Body of pancreas (tissue), 4 donors: ENCODE measurements at regions not wholly inside any gene's neighbourhood (a gene's known extent, or its start where the extent isn't known, plus 50 kb on each side); places are given as distances from the start of the nearest gene placed in this dataset.

Experiments used
- ATAC-seq: fragments of 150-250 bp; one replicate; pipeline ENCODE4 v1.9.1; 2016
- DNase-seq, 4 donors: peaks; one replicate each; pipeline ENCODE4 v3.0.0-alpha.2; 2019
- H3K27ac ChIP-seq, 4 donors: fragments of 200-600 bp; sonication (generic); 1 replicate in 3 of 4; 2 replicates in 1 of 4; pipeline versions ENCODE4 v1.5.1 to v1.6.1; 2016 to 2019; ENCODE audit warnings: mild to moderate bottlenecking in 1 of 4, mixed read lengths in 1 of 4, moderate library complexity in 1 of 4
- H3K27me3 ChIP-seq, 2 donors: fragments of 200-600 bp; sonication (generic); one replicate each; pipeline ENCODE4 v1.6.0; 2016; ENCODE audit warnings: mild to moderate bottlenecking in 1 of 2
- H3K36me3 ChIP-seq, 2 donors: fragments of 200-600 bp; sonication (generic); replicated peaks in 1 of 2; 2 replicates each; pipeline ENCODE4 v1.5.1; 2016; ENCODE audit warnings: low read depth in 2 of 2; ENCODE audit not compliant: insufficient read depth in 1 of 2
- H3K4me1 ChIP-seq: fragments of 200-600 bp; sonication (generic); one replicate; pipeline ENCODE4 v1.6.0; 2016
- H3K4me3 ChIP-seq, 2 donors: fragments of 200-600 bp; sonication (generic); 1 replicate in 1 of 2; 2 replicates in 1 of 2; pipeline ENCODE4 v1.5.1; 2016 to 2019
- H3K9me3 ChIP-seq, 3 donors: fragments of 200-600 bp; sonication (generic); 1 replicate in 2 of 3; 2 replicates in 1 of 3; pipeline ENCODE4 v1.5.1; 2016
- POLR2A ChIP-seq, 3 donors: fragments of 450-650 bp; IDR thresholded peaks; one replicate each; pipeline ENCODE4 v1.6.1; 2016; ENCODE audit warnings: antibody characterized with exemption in 3 of 3, mild to moderate bottlenecking in 2 of 3
- WGBS, 2 donors: methylation state at CpG; one replicate each; pipeline ENCODE4 v1.1.5; 2017; 5-methylcytosine and 5-hydroxymethylcytosine counted together
- intact Hi-C: fragments of 100-400 bp; cut with DNase I; formaldehyde crosslinking; loops from one replicate; pipeline ENCODE4 v1.15.1; 2023
- TF ChIP-seq, protein P1 (sequence below), 7 experiments: fragments of 450-650 bp in 4 of 7; fragments of 200-600 bp in 3 of 7; sonication (generic) in 3 of 7; IDR thresholded peaks; one replicate each; pipeline ENCODE4 v1.5.1; 2016 to 2019; ENCODE audit warnings: antibody characterized with exemption in 7 of 7

DNA sequence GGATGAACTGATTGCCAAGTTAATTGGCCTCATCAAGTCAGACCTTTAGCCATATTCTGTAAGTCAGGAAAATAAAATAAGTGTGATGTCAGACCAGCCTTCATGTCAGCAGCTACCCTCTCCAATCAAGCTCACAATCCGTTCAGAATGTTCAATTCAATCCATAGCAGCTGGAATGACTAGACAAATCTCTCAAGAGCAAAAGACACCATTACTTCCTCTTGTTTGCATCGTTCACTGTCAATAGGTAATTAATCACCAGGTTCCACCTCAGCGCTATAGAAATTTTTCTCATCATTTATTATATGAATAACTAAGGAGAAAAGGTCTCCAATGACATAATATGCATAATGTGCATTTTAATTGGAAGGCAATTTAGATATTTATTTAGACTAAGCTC is 321.0 kb upstream of the GRIA3 start:
- intact Hi-C loops: no loop called here
- H3K36me3 ChIP-seq: no peaks in the 10 kb centered on the region
- no peaks in the 10 kb centered on the region for H3K4me1 ChIP-seq
- TF ChIP-seq, protein P1, sequence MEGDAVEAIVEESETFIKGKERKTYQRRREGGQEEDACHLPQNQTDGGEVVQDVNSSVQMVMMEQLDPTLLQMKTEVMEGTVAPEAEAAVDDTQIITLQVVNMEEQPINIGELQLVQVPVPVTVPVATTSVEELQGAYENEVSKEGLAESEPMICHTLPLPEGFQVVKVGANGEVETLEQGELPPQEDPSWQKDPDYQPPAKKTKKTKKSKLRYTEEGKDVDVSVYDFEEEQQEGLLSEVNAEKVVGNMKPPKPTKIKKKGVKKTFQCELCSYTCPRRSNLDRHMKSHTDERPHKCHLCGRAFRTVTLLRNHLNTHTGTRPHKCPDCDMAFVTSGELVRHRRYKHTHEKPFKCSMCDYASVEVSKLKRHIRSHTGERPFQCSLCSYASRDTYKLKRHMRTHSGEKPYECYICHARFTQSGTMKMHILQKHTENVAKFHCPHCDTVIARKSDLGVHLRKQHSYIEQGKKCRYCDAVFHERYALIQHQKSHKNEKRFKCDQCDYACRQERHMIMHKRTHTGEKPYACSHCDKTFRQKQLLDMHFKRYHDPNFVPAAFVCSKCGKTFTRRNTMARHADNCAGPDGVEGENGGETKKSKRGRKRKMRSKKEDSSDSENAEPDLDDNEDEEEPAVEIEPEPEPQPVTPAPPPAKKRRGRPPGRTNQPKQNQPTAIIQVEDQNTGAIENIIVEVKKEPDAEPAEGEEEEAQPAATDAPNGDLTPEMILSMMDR (IDR thresholded peaks at IDR 0.05): no peak
- TF ChIP-seq POLR2A (IDR thresholded peaks at IDR 0.05): no peak
- no peak overlapping the region for H3K4me3 ChIP-seq
- H3K27me3 ChIP-seq: no peaks in the 10 kb centered on the region
- ATAC-seq (no peak), DNase-seq (no peak)
- H3K9me3 ChIP-seq: no peaks in the 10 kb centered on the region
- 45 to 59% methylated on average over 3 of the region's 3 CpGs for WGBS, 2 donors
- H3K27ac ChIP-seq: no peak overlapping the region

DNA sequence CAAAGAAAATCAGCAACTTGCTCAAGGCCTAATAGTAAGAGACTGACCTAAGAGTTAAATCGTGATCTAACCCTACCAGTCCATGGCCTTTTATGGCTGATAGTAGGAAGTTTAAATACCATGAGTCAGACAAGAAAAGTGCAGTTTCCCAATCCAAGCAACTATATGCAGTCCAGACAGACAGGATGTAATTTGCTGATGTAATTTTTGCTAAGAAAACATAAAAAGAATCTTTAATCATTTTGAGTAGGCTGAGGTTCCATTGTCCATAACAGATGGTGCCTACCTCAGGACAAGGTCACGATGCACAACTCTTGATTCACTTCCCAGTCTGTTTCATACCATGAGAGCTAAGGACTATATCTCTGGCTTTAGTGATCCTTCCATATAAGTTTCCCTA is 317.5 kb upstream of the GRIA3 start:
- H3K27me3 ChIP-seq: no peaks in the 10 kb centered on the region
- TF ChIP-seq, protein P1 (IDR thresholded peaks at IDR 0.05): no peak
- no peak for TF ChIP-seq POLR2A (IDR thresholded peaks at IDR 0.05)
- H3K4me1 ChIP-seq: no peaks in the 10 kb centered on the region
- no peak overlapping the region for H3K4me3 ChIP-seq
- H3K36me3 ChIP-seq: no peaks in the 10 kb centered on the region
- no peak for DNase-seq
- no peak for ATAC-seq
- intact Hi-C loops: no loop called here
- 45 to 53% methylated on average over 2 of the region's 2 CpGs for WGBS, 2 donors
- H3K9me3 ChIP-seq: no peaks in the 10 kb centered on the region
- no peak overlapping the region for H3K27ac ChIP-seq

DNA sequence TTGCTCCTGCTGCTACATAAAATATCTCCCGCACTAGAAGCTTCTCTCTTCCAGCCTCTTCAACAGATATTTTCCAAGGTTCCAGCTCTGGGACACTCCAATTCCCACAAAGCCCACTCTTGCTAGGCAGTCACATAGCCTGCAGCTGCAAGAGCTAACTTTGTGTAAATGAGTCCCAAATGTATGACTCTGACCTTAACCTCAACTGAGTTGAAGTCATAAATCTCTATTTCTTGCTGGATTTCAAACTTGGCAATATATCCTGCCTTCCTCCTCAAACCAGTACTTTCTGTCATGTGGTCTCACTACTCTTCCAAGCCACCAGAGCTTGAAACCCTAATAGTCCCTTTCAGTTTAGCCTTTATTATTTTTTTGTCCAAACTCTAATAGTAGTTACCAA is 315.4 kb upstream of the GRIA3 start:
- ATAC-seq (no peak), DNase-seq (no peak)
- intact Hi-C loops: no loop called here
- no peaks in the 10 kb centered on the region for H3K4me1 ChIP-seq
- H3K4me3 ChIP-seq: no peak overlapping the region
- 58 to 67% methylated on average over 1 of the region's 1 CpG for WGBS, 2 donors
- no peak for TF ChIP-seq POLR2A (IDR thresholded peaks at IDR 0.05)
- TF ChIP-seq, protein P1 (IDR thresholded peaks at IDR 0.05): no peak
- no peaks in the 10 kb centered on the region for H3K27me3 ChIP-seq
- H3K36me3 ChIP-seq: no peaks in the 10 kb centered on the region
- no peaks in the 10 kb centered on the region for H3K9me3 ChIP-seq
- H3K27ac ChIP-seq: no peak overlapping the region

DNA sequence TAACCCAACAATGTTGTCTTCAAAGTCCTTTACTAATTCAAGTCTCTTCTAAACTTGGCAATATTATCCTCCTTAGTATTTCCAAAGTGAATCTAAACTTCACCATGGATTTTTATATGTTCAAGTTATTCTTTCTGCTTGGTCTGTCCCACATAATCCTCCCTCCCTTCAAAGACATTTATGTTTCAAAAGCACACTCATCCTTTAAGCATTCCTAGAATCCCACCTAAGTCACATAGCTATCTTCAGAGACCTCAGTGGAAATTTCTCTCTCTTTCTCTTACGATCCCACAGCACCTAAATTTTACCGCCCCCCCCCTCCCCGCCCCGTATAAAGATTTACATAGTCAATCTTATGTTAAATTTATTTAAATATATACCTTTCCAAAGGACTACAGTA is 314.9 kb upstream of the GRIA3 start:
- WGBS, 2 donors: 65 to 81% methylated on average over 4 of the region's 4 CpGs
- no peak overlapping the region for H3K4me3 ChIP-seq
- no peaks in the 10 kb centered on the region for H3K27me3 ChIP-seq
- no peak for TF ChIP-seq POLR2A (IDR thresholded peaks at IDR 0.05)
- TF ChIP-seq, protein P1 (IDR thresholded peaks at IDR 0.05): no peak
- H3K4me1 ChIP-seq: no peaks in the 10 kb centered on the region
- H3K27ac ChIP-seq: no peak overlapping the region
- no peaks in the 10 kb centered on the region for H3K9me3 ChIP-seq
- DNase-seq: no peak
- ATAC-seq: no peak
- no peaks in the 10 kb centered on the region for H3K36me3 ChIP-seq
- intact Hi-C loops: no loop called here

DNA sequence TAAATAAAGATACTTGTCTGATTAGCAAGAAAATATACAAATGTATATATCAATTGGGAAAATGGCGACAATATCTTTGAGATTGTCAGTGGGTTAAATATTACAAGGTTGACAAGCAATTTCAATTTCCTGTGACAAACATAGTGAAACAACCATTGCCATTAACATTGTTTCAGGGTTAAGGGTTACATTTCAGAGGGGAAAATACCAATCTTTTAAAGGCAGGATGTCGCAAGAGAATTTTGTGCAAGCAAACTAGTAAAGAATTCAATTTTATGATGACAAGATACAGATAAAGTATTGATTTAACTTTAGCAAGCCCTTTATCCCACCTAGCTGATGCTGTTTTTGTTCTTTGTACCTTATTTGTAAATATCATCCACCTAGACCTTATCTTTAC is 305.8 kb upstream of the GRIA3 start:
- H3K9me3 ChIP-seq: no peaks in the 10 kb centered on the region
- 9 to 21% methylated on average over 2 of the region's 2 CpGs for WGBS, 2 donors
- DNase-seq (no peak), ATAC-seq (no peak)
- no peaks in the 10 kb centered on the region for H3K4me1 ChIP-seq
- TF ChIP-seq, protein P1 (IDR thresholded peaks at IDR 0.05): no peak
- no peak for TF ChIP-seq POLR2A (IDR thresholded peaks at IDR 0.05)
- H3K27ac ChIP-seq: no peak overlapping the region
- H3K27me3 ChIP-seq: no peaks in the 10 kb centered on the region
- H3K36me3 ChIP-seq: no peaks in the 10 kb centered on the region
- intact Hi-C loops: no loop called here
- no peak overlapping the region for H3K4me3 ChIP-seq
